ENCODE measurements at regions not wholly inside any gene's neighbourhood (a gene's known extent, or its start where the extent isn't known, plus 50 kb on each side); places are given as distances from the start of the nearest gene placed in this dataset.

DNA sequence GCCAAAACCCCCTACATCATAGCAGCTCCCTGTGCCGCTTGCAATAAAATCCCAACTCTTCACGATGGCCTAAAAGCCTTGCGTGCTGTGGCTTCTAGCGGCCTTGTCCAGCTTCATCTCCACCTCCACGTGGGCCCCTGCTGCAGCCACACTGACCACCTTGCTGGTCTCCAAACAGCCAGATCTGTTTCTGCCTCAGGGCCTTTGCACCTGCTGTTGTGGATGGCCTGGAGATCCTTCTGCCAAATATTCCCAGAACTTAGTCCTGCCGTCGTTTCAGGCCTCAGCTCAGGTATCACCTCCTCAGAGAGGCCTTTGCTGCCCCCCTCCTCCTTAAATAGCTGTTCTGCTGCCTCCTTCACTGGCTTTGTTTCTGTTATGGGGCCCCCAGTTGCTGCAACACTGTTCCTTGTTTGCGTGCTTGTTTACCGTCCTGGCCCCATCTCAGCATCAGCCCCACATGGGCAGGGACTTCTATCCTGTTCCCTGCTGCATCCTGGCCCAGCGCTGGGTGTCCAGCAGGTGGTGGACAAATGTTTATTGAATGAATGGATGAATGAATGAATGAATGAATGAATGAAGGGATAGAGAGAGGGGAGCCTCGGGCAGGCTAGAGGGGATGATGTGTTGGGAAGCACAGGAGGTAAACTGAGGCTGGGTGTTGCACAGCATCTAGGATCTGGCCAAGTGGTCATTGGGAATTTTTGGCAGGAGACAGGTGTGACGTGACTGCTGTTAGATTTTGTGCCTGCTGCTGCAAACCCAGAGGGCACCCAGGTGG is 171.0 kb upstream of the GSE1 start:
- H3F3A ChIP-seq (ENCODE audit: insufficient read depth, low read length, poor library complexity, severe bottlenecking) = no peaks in the 10 kb centered on the region
- no peak overlapping the region for H3K27ac ChIP-seq (ENCODE audit: low read length)
- no peaks in the 10 kb centered on the region for H3K27me3 ChIP-seq (ENCODE audit: insufficient read depth, low read depth, low read length)
- TF ChIP-seq POLR2AphosphoS5 (IDR thresholded peaks at IDR 0.05) (no peak), EZH2 (IDR thresholded peaks at IDR 0.05; ENCODE audit: borderline replicate concordance, insufficient read depth, low read length, poor library complexity, severe bottlenecking) (no peak), SMC3 (conservative IDR thresholded peaks at IDR 0.05; ENCODE audit: poor library complexity) (no peak), REST (IDR thresholded peaks at IDR 0.05; ENCODE audit: borderline replicate concordance) (no peak), TAF1 (IDR thresholded peaks at IDR 0.05; ENCODE audit: low read depth) (no peak), RAD21 (conservative IDR thresholded peaks at IDR 0.05) (no peak), EP300 (conservative IDR thresholded peaks at IDR 0.05; ENCODE audit: poor library complexity, severe bottlenecking) (no peak), MXI1 (conservative IDR thresholded peaks at IDR 0.05; ENCODE audit: poor library complexity, severe bottlenecking) (no peak)
- TF ChIP-seq, protein P1, sequence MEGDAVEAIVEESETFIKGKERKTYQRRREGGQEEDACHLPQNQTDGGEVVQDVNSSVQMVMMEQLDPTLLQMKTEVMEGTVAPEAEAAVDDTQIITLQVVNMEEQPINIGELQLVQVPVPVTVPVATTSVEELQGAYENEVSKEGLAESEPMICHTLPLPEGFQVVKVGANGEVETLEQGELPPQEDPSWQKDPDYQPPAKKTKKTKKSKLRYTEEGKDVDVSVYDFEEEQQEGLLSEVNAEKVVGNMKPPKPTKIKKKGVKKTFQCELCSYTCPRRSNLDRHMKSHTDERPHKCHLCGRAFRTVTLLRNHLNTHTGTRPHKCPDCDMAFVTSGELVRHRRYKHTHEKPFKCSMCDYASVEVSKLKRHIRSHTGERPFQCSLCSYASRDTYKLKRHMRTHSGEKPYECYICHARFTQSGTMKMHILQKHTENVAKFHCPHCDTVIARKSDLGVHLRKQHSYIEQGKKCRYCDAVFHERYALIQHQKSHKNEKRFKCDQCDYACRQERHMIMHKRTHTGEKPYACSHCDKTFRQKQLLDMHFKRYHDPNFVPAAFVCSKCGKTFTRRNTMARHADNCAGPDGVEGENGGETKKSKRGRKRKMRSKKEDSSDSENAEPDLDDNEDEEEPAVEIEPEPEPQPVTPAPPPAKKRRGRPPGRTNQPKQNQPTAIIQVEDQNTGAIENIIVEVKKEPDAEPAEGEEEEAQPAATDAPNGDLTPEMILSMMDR (IDR thresholded peaks at IDR 0.05; ENCODE audit: poor library complexity, severe bottlenecking) = no peak
- no peaks in the 10 kb centered on the region for H3K36me3 ChIP-seq (ENCODE audit: insufficient read depth, low read length)
- no peak overlapping the region for H3K9ac ChIP-seq (ENCODE audit: low read length)
- H3K79me2 ChIP-seq (replicated peaks; ENCODE audit: insufficient read depth, low read length) = no peaks in the 10 kb centered on the region
- H3K9me3 ChIP-seq (ENCODE audit: low read length) = no peaks in the 10 kb centered on the region
- no peak overlapping the region for H2AFZ ChIP-seq (ENCODE audit: low read depth, low read length)
- H3K9me2 ChIP-seq (ENCODE audit: insufficient read depth, low read length) = no peaks in the 10 kb centered on the region
- no peak overlapping the region for H3K4me2 ChIP-seq (ENCODE audit: low read length)
- H3K4me3 ChIP-seq (ENCODE audit: low read length) = no peak overlapping the region
- H4K20me1 ChIP-seq (ENCODE audit: insufficient read depth) = no peaks in the 10 kb centered on the region

- Histone ChIP-seq H3K4me3 (ENCODE audit: low read length) (no peak overlapping the region), H3K9me3 (ENCODE audit: low read length) (no peaks in the 10 kb centered on the region), H3K27ac (ENCODE audit: low read length) (no peak overlapping the region), H3K9ac (ENCODE audit: low read length) (no peak overlapping the region), H4K20me1 (ENCODE audit: insufficient read depth) (no peaks in the 10 kb centered on the region), H3K4me2 (ENCODE audit: low read length) (no peak overlapping the region), H3K79me2 (replicated peaks; ENCODE audit: insufficient read depth, low read length) (no peaks in the 10 kb centered on the region), H3K27me3 (ENCODE audit: insufficient read depth, low read depth, low read length) (no peaks in the 10 kb centered on the region), H3K9me2 (ENCODE audit: insufficient read depth, low read length) (no peaks in the 10 kb centered on the region), H2AFZ (ENCODE audit: low read depth, low read length) (no peak overlapping the region), H3F3A (ENCODE audit: insufficient read depth, low read length, poor library complexity, severe bottlenecking) (no peaks in the 10 kb centered on the region), H3K36me3 (ENCODE audit: insufficient read depth, low read length) (no peaks in the 10 kb centered on the region)
- TF ChIP-seq POLR2AphosphoS5 (IDR thresholded peaks at IDR 0.05) (no peak), REST (IDR thresholded peaks at IDR 0.05; ENCODE audit: borderline replicate concordance) (no peak), MXI1 (conservative IDR thresholded peaks at IDR 0.05; ENCODE audit: poor library complexity, severe bottlenecking) (no peak), EP300 (conservative IDR thresholded peaks at IDR 0.05; ENCODE audit: poor library complexity, severe bottlenecking) (no peak), EZH2 (IDR thresholded peaks at IDR 0.05; ENCODE audit: borderline replicate concordance, insufficient read depth, low read length, poor library complexity, severe bottlenecking) (no peak), RAD21 (conservative IDR thresholded peaks at IDR 0.05) (no peak), SMC3 (conservative IDR thresholded peaks at IDR 0.05; ENCODE audit: poor library complexity) (no peak), TAF1 (IDR thresholded peaks at IDR 0.05; ENCODE audit: low read depth) (no peak)
- TF ChIP-seq, protein P1 (IDR thresholded peaks at IDR 0.05; ENCODE audit: poor library complexity, severe bottlenecking) = no peak
Measured at GRCh38 chr16:85443116-85443515, 170.0 kb upstream of the GSE1 start.
